Urinary bladder (tissue), 3 donors: ENCODE measurements at regions not wholly inside any gene's neighbourhood (a gene's known extent, or its start where the extent isn't known, plus 50 kb on each side); places are given as distances from the start of the nearest gene placed in this dataset.

ENCODE experiments used
- DNase-seq: peaks from one replicate; pipeline ENCODE4 v3.0.0-alpha.2; 2015; ENCODE audit errors: extremely low spot score
- H3K27ac ChIP-seq: one replicate; pipeline ENCODE4 v1.5.1; 2013; ENCODE audit warnings: low read depth, mild to moderate bottlenecking, moderate library complexity
- H3K36me3 ChIP-seq: one replicate; pipeline ENCODE4 v1.6.1; 2013; ENCODE audit warnings: mild to moderate bottlenecking, moderate library complexity; ENCODE audit not compliant: insufficient read depth
- H3K4me1 ChIP-seq: one replicate; pipeline ENCODE4 v1.6.1; 2013; ENCODE audit warnings: mild to moderate bottlenecking, moderate library complexity; ENCODE audit not compliant: insufficient read depth
- H3K4me3 ChIP-seq: one replicate; pipeline ENCODE4 v1.5.1; 2013; ENCODE audit warnings: low read depth, low read length
- WGBS: extraction: QIAGEN DNeasy Blood & Tissue Kit; methylation state at CpG from one replicate; pipeline ENCODE4 v1.1.7; 2013; 5-methylcytosine and 5-hydroxymethylcytosine counted together
- donor health status: healthy with polysubstance abuse.
- donor health status: healthy.

GRCh38 chr3:10625323-10625722 lies 119.9 kb upstream of the ATP2B2 start:
- 26% methylated on average over 9 of the region's 9 CpGs for WGBS
- Histone ChIP-seq H3K4me3 (no peak overlapping the region), H3K27ac (no peak overlapping the region), H3K36me3 (no peaks in the 10 kb centered on the region), H3K4me1 (no peaks in the 10 kb centered on the region)
- DNase-seq = no peak

DNA sequence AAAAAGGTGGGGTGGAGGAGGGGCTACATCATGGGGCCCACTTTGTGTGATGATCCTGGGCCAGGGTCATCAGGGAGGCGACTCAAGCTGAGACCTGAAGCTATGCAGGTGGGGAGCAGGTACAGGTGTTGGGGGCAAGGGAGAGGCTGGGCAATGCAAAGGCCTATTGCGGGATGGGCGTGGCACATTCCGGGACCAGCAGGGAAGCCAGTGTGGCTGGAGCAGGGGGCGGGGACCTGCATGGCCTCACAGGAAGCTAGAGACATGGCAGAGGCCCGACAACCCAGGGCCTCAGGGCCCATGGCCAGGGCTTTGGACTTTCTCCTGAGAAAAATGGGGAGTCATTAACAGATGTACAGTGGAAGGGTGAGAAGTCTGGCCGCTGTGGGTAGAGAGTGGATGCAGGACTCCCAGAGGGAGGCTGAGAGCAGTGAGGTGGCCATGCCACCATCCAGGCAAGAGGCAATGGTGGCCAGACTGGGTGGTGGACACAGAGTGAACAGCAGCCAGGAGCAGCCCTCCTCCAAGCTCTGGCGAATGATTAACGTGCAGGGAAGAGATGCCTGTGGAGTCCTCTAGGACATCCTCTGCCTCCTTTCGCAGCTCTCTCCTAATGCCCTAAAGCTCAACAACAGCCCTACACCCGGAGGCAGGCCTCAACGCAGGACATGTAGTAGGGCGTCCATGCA lies 122.6 kb upstream of the ATP2B2 start:
- no peaks in the 10 kb centered on the region for H3K36me3 ChIP-seq
- H3K4me3 ChIP-seq = no peak overlapping the region
- no peaks in the 10 kb centered on the region for H3K4me1 ChIP-seq
- no peak for DNase-seq
- H3K27ac ChIP-seq = no peak overlapping the region
- 55% methylated on average over 13 of the region's 13 CpGs for WGBS

GRCh38 chr3:10628891-10629670 lies 123.7 kb upstream of the ATP2B2 start:
- Histone ChIP-seq H3K4me3 (no peak overlapping the region), H3K27ac (no peak overlapping the region), H3K36me3 (no peaks in the 10 kb centered on the region), H3K4me1 (no peaks in the 10 kb centered on the region)
- no peak for DNase-seq
- WGBS = 87% methylated on average over 30 of the region's 30 CpGs

- 69% methylated on average over 7 of the region's 7 CpGs for WGBS
- Histone ChIP-seq H3K4me1 (no peaks in the 10 kb centered on the region), H3K27ac (no peak overlapping the region), H3K4me3 (no peak overlapping the region), H3K36me3 (no peaks in the 10 kb centered on the region)
- no peak for DNase-seq
Observed at GRCh38 chr3:10629671-10630040, 124.3 kb upstream of the ATP2B2 start.

- WGBS = 87% methylated on average over 1 of the region's 1 CpG
- Histone ChIP-seq H3K36me3 (no peaks in the 10 kb centered on the region), H3K4me3 (no peak overlapping the region), H3K4me1 (no peaks in the 10 kb centered on the region), H3K27ac (no peak overlapping the region)
- DNase-seq = no peak
Observed at GRCh38 chr3:10631224-10631623, 125.8 kb upstream of the ATP2B2 start.

DNA sequence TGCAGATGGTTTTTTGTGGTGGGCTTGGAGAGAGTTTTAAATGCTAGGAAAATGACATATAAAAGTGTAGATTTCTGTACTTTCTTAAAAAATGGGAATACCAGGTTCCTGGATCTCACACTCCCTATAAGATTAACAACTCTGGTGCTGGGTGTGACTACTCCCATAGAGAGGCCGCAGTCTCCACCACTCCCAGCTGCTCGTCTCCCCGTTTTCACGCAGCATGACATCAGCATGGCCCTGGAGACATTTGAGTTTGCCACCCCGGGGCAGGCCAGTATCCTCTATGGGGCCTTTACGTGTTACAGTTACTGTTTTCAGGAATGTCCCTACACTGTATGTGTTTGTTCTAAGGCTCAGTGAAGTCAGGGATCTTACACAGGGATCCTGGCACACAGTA lies 126.7 kb upstream of the ATP2B2 start:
- no peak overlapping the region for H3K4me3 ChIP-seq
- no peak for DNase-seq
- H3K27ac ChIP-seq = no peak overlapping the region
- H3K36me3 ChIP-seq = no peaks in the 10 kb centered on the region
- WGBS = 84% methylated on average over 6 of the region's 6 CpGs
- H3K4me1 ChIP-seq = no peaks in the 10 kb centered on the region

DNA sequence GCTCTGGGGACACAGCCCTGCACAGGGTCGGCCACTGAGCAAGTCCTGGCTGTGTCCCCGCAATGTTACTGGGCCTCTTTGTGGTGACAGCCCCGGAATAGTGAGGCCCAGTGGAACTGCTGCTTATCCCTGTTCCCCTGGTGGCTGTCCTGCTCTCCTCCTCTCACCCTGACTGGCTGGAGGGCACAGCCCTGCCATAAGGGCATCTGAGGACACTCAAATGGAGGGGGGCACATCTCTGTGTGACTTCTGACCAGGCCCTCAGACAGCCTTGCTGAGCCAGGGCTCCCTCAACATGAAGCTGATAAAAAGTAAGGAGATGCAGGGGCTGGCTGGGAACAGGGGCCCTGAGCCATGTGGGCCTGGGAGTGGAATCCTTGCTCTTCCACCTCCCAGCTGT lies 127.4 kb upstream of the ATP2B2 start:
- no peak overlapping the region for H3K27ac ChIP-seq
- no peaks in the 10 kb centered on the region for H3K4me1 ChIP-seq
- WGBS = 80% methylated on average over 3 of the region's 3 CpGs
- no peak overlapping the region for H3K4me3 ChIP-seq
- no peak for DNase-seq
- H3K36me3 ChIP-seq = no peaks in the 10 kb centered on the region

- no peak overlapping the region for H3K27ac ChIP-seq
- no peaks in the 10 kb centered on the region for H3K36me3 ChIP-seq
- no peak for DNase-seq
- H3K4me3 ChIP-seq = no peak overlapping the region
- 79% methylated on average over 7 of the region's 7 CpGs for WGBS
- no peaks in the 10 kb centered on the region for H3K4me1 ChIP-seq
Observed at GRCh38 chr3:10635446-10636076, 130.2 kb upstream of the ATP2B2 start.

- Histone ChIP-seq H3K4me3 (no peak overlapping the region), H3K36me3 (no peaks in the 10 kb centered on the region), H3K27ac (no peak overlapping the region), H3K4me1 (no peaks in the 10 kb centered on the region)
- DNase-seq = no peak
Observed at GRCh38 chr3:10637342-10637741, 132.0 kb upstream of the ATP2B2 start.

DNA sequence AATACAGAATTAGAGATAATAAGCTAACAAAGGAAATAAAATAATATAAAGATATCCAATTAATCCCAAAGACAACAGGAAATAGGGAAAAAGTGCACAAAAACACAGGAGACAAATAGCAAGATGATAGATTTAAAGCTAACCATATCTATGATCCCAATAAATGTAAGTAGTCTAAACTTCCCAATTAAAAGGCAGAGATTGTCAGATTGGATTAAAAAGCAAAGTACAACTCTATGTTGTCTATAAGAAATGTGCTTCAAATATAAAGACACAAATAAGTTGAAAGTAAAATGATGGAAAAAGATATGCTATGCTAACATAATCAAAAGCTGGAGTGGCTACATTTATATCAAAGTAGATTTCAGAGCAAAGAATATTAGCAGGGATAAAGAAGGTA lies 133.1 kb upstream of the ATP2B2 start:
- Histone ChIP-seq H3K36me3 (no peaks in the 10 kb centered on the region), H3K27ac (no peak overlapping the region), H3K4me1 (no peaks in the 10 kb centered on the region), H3K4me3 (no peak overlapping the region)
- DNase-seq = no peak

DNA sequence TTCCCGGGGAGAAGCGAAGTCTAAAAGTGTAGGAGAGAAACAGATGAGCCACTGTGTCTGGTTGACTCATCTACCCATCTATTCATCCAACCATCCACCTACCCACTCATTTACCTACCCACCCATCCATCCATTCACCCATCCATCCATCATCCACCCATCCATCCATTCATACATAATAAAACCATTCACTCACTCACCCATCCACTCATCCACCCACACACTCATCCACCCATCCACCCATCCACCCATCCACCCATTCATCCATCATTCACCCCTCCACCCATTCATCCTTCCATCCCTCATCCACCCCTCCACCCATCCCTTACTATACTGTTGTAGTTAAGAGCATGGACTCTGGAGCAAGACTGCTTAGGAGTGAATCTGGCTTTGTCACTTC lies 136.4 kb upstream of the ATP2B2 start:
- H3K36me3 ChIP-seq = no peaks in the 10 kb centered on the region
- no peak for DNase-seq
- 95% methylated on average over 2 of the region's 2 CpGs for WGBS
- no peaks in the 10 kb centered on the region for H3K4me1 ChIP-seq
- H3K4me3 ChIP-seq = no peak overlapping the region
- H3K27ac ChIP-seq = no peak overlapping the region

DNA sequence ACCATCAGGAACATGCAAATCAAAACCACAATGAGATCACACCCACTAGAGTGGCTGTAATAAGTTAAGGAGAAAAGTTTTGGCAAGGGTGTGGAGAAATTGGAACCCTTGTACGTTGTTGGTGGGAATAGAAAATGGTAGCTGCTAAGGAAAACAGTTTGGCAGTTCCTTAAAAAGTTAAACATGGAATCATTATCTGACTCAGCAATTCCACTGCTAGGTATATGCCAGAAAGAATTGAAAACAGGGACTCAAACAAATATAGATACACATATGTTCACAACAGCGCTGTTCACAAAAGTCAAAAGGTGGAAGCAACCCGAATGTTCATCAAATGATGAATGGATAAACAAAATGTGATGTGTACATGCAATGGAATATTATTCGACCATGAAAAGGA lies 138.8 kb upstream of the ATP2B2 start:
- WGBS = 77% methylated on average over 4 of the region's 4 CpGs
- no peak overlapping the region for H3K27ac ChIP-seq
- H3K36me3 ChIP-seq = no peaks in the 10 kb centered on the region
- H3K4me1 ChIP-seq = no peaks in the 10 kb centered on the region
- no peak for DNase-seq
- H3K4me3 ChIP-seq = no peak overlapping the region

DNA sequence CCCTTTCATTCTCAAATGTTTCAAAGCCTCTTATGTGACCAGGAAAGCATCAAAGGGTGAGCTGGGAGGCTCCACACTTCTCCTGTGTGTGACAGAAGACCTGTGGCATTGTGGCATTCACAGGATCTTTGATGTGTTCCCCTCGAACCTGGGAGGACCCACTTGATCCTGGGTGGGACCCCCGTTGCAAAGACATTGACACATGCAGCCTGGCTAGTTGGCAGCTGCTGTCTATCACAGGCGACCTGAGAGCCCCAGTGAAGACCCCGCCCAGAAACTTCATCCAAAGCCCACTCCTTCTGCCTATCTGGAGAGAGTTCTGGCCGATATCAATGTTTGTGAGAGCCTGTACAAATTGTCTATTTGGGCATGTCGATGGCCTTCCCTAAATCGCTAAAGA lies 140.4 kb upstream of the ATP2B2 start:
- Histone ChIP-seq H3K27ac (no peak overlapping the region), H3K4me1 (no peaks in the 10 kb centered on the region), H3K4me3 (no peak overlapping the region), H3K36me3 (no peaks in the 10 kb centered on the region)
- DNase-seq = no peak
- WGBS = 53% methylated on average over 7 of the region's 7 CpGs
